ENCODE measurements at regions not wholly inside any gene's neighbourhood (a gene's known extent, or its start where the extent isn't known, plus 50 kb on each side); places are given as distances from the start of the nearest gene placed in this dataset.

- no peak for TF ChIP-seq CTCF (IDR thresholded peaks at IDR 0.05; ENCODE audit: low read depth, low read length)
- H3K4me3 ChIP-seq (ENCODE audit: low read depth, low read length): no peak overlapping the region
- H3K9me3 ChIP-seq: no peaks in the 10 kb centered on the region
- no peak for DNase-seq
- no peaks in the 10 kb centered on the region for H3K36me3 ChIP-seq
- no peaks in the 10 kb centered on the region for H3K27me3 ChIP-seq
- peaks cover 27% of the 10 kb centered on the region for H3K4me1 ChIP-seq
Measured at GRCh38 chr9:135279834-135280393, 192.4 kb downstream of the OLFM1 start.

GRCh38 chr9:135280666-135281065 lies 193.2 kb downstream of the OLFM1 start:
- H3K4me1 ChIP-seq: peaks cover 27% of the 10 kb centered on the region
- TF ChIP-seq CTCF (IDR thresholded peaks at IDR 0.05; ENCODE audit: low read depth, low read length): no peak
- no peaks in the 10 kb centered on the region for H3K9me3 ChIP-seq
- H3K27me3 ChIP-seq: no peaks in the 10 kb centered on the region
- no peak for DNase-seq
- H3K4me3 ChIP-seq (ENCODE audit: low read depth, low read length): no peak overlapping the region
- H3K36me3 ChIP-seq: no peaks in the 10 kb centered on the region

- no peak for DNase-seq
- Histone ChIP-seq H3K36me3 (no peaks in the 10 kb centered on the region), H3K4me1 (peaks cover 27% of the 10 kb centered on the region)
Measured at GRCh38 chr9:135281151-135281550, 193.7 kb downstream of the OLFM1 start.

GRCh38 chr9:135281791-135282737 lies 194.6 kb downstream of the OLFM1 start:
- H3K4me3 ChIP-seq (ENCODE audit: low read depth, low read length): no peak overlapping the region
- peak; percentile 89 for DNase-seq
- no peak for TF ChIP-seq CTCF (IDR thresholded peaks at IDR 0.05; ENCODE audit: low read depth, low read length)
- no peaks in the 10 kb centered on the region for H3K9me3 ChIP-seq
- H3K36me3 ChIP-seq: no peaks in the 10 kb centered on the region
- H3K27me3 ChIP-seq: no peaks in the 10 kb centered on the region
- H3K4me1 ChIP-seq: peaks cover 27% of the 10 kb centered on the region

More at GRCh38 chr9:135281151-135281550, 193.7 kb downstream of the OLFM1 start:
- no peak overlapping the region for H3K4me3 ChIP-seq (ENCODE audit: low read depth, low read length)
- H3K27me3 ChIP-seq: no peaks in the 10 kb centered on the region
- peak; percentile 40 for TF ChIP-seq CTCF (IDR thresholded peaks at IDR 0.05; ENCODE audit: low read depth, low read length)
- H3K9me3 ChIP-seq: no peaks in the 10 kb centered on the region

GRCh38 chr9:135282808-135283207 lies 195.3 kb downstream of the OLFM1 start:
- Histone ChIP-seq H3K4me1 (peaks cover 27% of the 10 kb centered on the region), H3K4me3 (ENCODE audit: low read depth, low read length) (no peak overlapping the region), H3K9me3 (no peaks in the 10 kb centered on the region), H3K36me3 (no peaks in the 10 kb centered on the region), H3K27me3 (no peaks in the 10 kb centered on the region)
- no peak for TF ChIP-seq CTCF (IDR thresholded peaks at IDR 0.05; ENCODE audit: low read depth, low read length)
- DNase-seq: no peak

GRCh38 chr9:135283671-135284070 lies 195.9 kb upstream of the PPP1R26 start:
- no peak for DNase-seq
- TF ChIP-seq CTCF (IDR thresholded peaks at IDR 0.05; ENCODE audit: low read depth, low read length): no peak
- Histone ChIP-seq H3K4me1 (peaks cover 27% of the 10 kb centered on the region), H3K9me3 (no peaks in the 10 kb centered on the region), H3K27me3 (no peaks in the 10 kb centered on the region), H3K4me3 (ENCODE audit: low read depth, low read length) (no peak overlapping the region), H3K36me3 (no peaks in the 10 kb centered on the region)

Data from BE2C (cell line).